ENCODE measurements at regions not wholly inside any gene's neighbourhood (a gene's known extent, or its start where the extent isn't known, plus 50 kb on each side); places are given as distances from the start of the nearest gene placed in this dataset.

GRCh38 chr1:209483691-209484090, 99.8 kb upstream of the CAMK1G start:
- TF ChIP-seq FOXP2 (optimal IDR thresholded peaks at IDR 0.05; ENCODE audit: borderline replicate concordance, extremely low read depth, extremely low read length, insufficient read depth) (no peak), TAF1 (IDR thresholded peaks at IDR 0.05; ENCODE audit: borderline replicate concordance, insufficient read depth, low read length) (no peak), REST (IDR thresholded peaks at IDR 0.05; ENCODE audit: insufficient read depth in 1 of 2, low read depth in 2 of 2, low read length in 2 of 2) (no peak), SIN3A (IDR thresholded peaks at IDR 0.05; ENCODE audit: borderline replicate concordance, insufficient read depth, low read length) (no peak), POLR2AphosphoS5 (IDR thresholded peaks at IDR 0.05; ENCODE audit: low read depth, low read length) (no peak)

- TF ChIP-seq FOXP2 (optimal IDR thresholded peaks at IDR 0.05; ENCODE audit: borderline replicate concordance, extremely low read depth, extremely low read length, insufficient read depth) (no peak), REST (IDR thresholded peaks at IDR 0.05; ENCODE audit: insufficient read depth in 1 of 2, low read depth in 2 of 2, low read length in 2 of 2) (no peak), SIN3A (IDR thresholded peaks at IDR 0.05; ENCODE audit: borderline replicate concordance, insufficient read depth, low read length) (no peak), TAF1 (IDR thresholded peaks at IDR 0.05; ENCODE audit: borderline replicate concordance, insufficient read depth, low read length) (no peak), POLR2AphosphoS5 (IDR thresholded peaks at IDR 0.05; ENCODE audit: low read depth, low read length) (no peak)
Observed at GRCh38 chr1:209484429-209484828, 99.1 kb upstream of the CAMK1G start.

GRCh38 chr1:209485167-209485566, 98.3 kb upstream of the CAMK1G start:
- no peak for TF ChIP-seq FOXP2 (optimal IDR thresholded peaks at IDR 0.05; ENCODE audit: borderline replicate concordance, extremely low read depth, extremely low read length, insufficient read depth)
- no peak for TF ChIP-seq REST (IDR thresholded peaks at IDR 0.05; ENCODE audit: insufficient read depth in 1 of 2, low read depth in 2 of 2, low read length in 2 of 2)
- no peak for TF ChIP-seq SIN3A (IDR thresholded peaks at IDR 0.05; ENCODE audit: borderline replicate concordance, insufficient read depth, low read length)
- TF ChIP-seq POLR2AphosphoS5 (IDR thresholded peaks at IDR 0.05; ENCODE audit: low read depth, low read length), result no peak
- TF ChIP-seq TAF1 (IDR thresholded peaks at IDR 0.05; ENCODE audit: borderline replicate concordance, insufficient read depth, low read length), result no peak

DNA sequence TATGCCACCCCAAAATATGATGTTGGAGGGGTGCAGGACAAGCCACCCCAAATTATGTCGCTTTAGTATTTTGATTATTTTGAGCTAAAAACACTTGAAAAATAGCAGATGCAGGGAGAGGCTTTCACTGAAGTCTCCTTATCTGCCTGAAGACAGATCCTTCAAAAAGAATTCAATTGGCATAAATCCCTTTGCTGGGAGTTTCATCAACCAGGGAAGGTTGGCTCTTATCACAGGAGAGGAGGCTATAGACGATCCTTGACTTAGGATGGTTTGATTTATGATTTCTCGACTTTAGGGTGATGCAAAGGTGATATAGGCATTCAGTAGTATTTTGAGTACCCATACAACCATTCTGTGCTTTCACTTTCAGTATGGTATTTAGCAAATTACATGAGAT, 97.8 kb upstream of the CAMK1G start:
- TF ChIP-seq SIN3A (IDR thresholded peaks at IDR 0.05; ENCODE audit: borderline replicate concordance, insufficient read depth, low read length), result no peak
- no peak for TF ChIP-seq POLR2AphosphoS5 (IDR thresholded peaks at IDR 0.05; ENCODE audit: low read depth, low read length)
- no peak for TF ChIP-seq TAF1 (IDR thresholded peaks at IDR 0.05; ENCODE audit: borderline replicate concordance, insufficient read depth, low read length)
- no peak for TF ChIP-seq FOXP2 (optimal IDR thresholded peaks at IDR 0.05; ENCODE audit: borderline replicate concordance, extremely low read depth, extremely low read length, insufficient read depth)
- no peak for TF ChIP-seq REST (IDR thresholded peaks at IDR 0.05; ENCODE audit: insufficient read depth in 1 of 2, low read depth in 2 of 2, low read length in 2 of 2)

Measured in PFSK-1 (cell line).